OCI-LY1 (cell line): ENCODE measurements at regions not wholly inside any gene's neighbourhood (a gene's known extent, or its start where the extent isn't known, plus 50 kb on each side); places are given as distances from the start of the nearest gene placed in this dataset.

Experiments used
- H2AFZ ChIP-seq: fragments of 200-600 bp; sonication (generic), shearing (Covaris generic); 2 replicates; pipeline ENCODE4 v1.6.0; 2014; ENCODE audit warnings: antibody characterized with exemption, mild to moderate bottlenecking, low read length
- H3F3A ChIP-seq: fragments of 200-600 bp; sonication (generic), shearing (Covaris generic); 2 replicates; pipeline ENCODE4 v1.6.0; 2014; ENCODE audit warnings: mild to moderate bottlenecking, antibody characterized with exemption, low read length, moderate library complexity; ENCODE audit not compliant: insufficient read depth
- H3K27ac ChIP-seq: fragments of 200-600 bp; sonication (generic); 2 replicates; pipeline ENCODE4 v1.5.1; 2014; ENCODE audit warnings: low read length, mixed run types, mild to moderate bottlenecking, low read depth; ENCODE audit not compliant: poor library complexity, severe bottlenecking
- H3K27me3 ChIP-seq: fragments of 200-600 bp; sonication (generic); 2 replicates; pipeline ENCODE4 v1.6.0; 2014; ENCODE audit warnings: antibody characterized with exemption, mild to moderate bottlenecking, low read length, moderate library complexity; ENCODE audit not compliant: insufficient read depth
- H3K36me3 ChIP-seq: fragments of 200-600 bp; sonication (generic); 2 replicates; pipeline ENCODE4 v1.6.1; 2014; ENCODE audit warnings: mild to moderate bottlenecking, antibody characterized with exemption, low read length, moderate library complexity, mixed read lengths; ENCODE audit not compliant: insufficient read depth
- H3K4me1 ChIP-seq: fragments of 200-600 bp; sonication (generic); 2 replicates; pipeline ENCODE4 v1.5.1; 2014; ENCODE audit warnings: mild to moderate bottlenecking, low read length, moderate library complexity; ENCODE audit not compliant: insufficient read depth, severe bottlenecking
- H3K4me2 ChIP-seq: fragments of 200-600 bp; sonication (generic), shearing (Covaris generic); 2 replicates; pipeline ENCODE4 v1.6.1; 2014; ENCODE audit warnings: low read length
- H3K4me3 ChIP-seq: fragments of 200-600 bp; sonication (generic); 2 replicates; pipeline ENCODE4 v1.5.1; 2014; ENCODE audit warnings: low read length, low read depth, mild to moderate bottlenecking, mixed read lengths; ENCODE audit not compliant: poor library complexity, severe bottlenecking
- H3K79me2 ChIP-seq: fragments of 200-600 bp; shearing (Covaris generic); 2 replicates; pipeline ENCODE4 v1.6.1; 2016; ENCODE audit warnings: mixed run types, low read length, mixed read lengths; ENCODE audit not compliant: insufficient read depth
- H3K9ac ChIP-seq: fragments of 200-600 bp; sonication (generic), shearing (Covaris generic); 2 replicates; pipeline ENCODE4 v1.6.1; 2014; ENCODE audit warnings: mild to moderate bottlenecking, low read length, mixed read lengths
- H3K9me2 ChIP-seq: fragments of 200-600 bp; sonication (generic), shearing (Covaris generic); 2 replicates; pipeline ENCODE4 v1.6.1; 2014; ENCODE audit warnings: low read depth, mild to moderate bottlenecking, low read length, mixed read lengths
- H3K9me3 ChIP-seq: fragments of 200-600 bp; shearing (Covaris generic); 2 replicates; pipeline ENCODE4 v1.6.1; 2014; ENCODE audit warnings: low read length, mixed read lengths
- H4K20me1 ChIP-seq: fragments of 200-600 bp; sonication (generic), shearing (Covaris generic); 2 replicates; pipeline ENCODE4 v1.6.0; 2016; ENCODE audit warnings: mild to moderate bottlenecking, low read length; ENCODE audit not compliant: insufficient read depth
- EZH2 ChIP-seq: fragments of 200-600 bp; sonication (generic), shearing (Covaris generic); IDR thresholded peaks from 2 replicates; pipeline ENCODE4 v1.8.0; 2017; ENCODE audit warnings: borderline replicate concordance, mixed run types, mild to moderate bottlenecking, antibody characterized with exemption, low read length, moderate library complexity, mixed read lengths
- TF ChIP-seq, protein P1 (sequence below): fragments of 200-600 bp; sonication (generic), shearing (Covaris generic); IDR thresholded peaks from 2 replicates; pipeline ENCODE4 v1.5.1; 2017; ENCODE audit warnings: mild to moderate bottlenecking, antibody characterized with exemption, low read length, moderate library complexity, mixed read lengths

DNA sequence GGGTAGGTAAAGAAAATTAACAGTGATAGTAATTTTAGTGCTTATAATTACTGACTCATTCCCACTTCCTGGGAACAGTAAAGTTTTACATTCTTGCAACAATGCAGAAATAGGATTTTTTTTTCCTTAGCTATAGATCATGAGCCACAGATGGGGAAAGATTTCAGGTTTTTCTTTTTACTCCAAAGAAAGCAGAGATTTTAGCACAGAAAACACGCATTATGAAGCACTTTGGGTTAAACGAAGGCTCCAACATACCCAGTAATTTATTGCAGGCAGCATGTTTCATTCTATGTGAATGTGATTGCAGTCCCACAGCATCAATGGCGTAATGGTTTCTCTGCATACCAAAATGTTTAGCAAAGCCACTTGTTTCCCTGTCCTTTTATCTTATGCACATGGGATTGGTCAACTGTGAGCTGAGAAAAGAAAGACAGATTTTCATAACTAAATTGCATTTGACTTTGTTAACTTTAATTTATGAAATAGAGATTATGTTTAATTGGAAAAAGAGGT lies 124.6 kb upstream of the E2F7 start:
- no peak overlapping the region for H3K4me2 ChIP-seq
- no peaks in the 10 kb centered on the region for H3K79me2 ChIP-seq
- no peak overlapping the region for H2AFZ ChIP-seq
- no peaks in the 10 kb centered on the region for H3K27me3 ChIP-seq
- no peaks in the 10 kb centered on the region for H3F3A ChIP-seq
- no peak overlapping the region for H3K9ac ChIP-seq
- no peak for TF ChIP-seq EZH2
- TF ChIP-seq, protein P1, sequence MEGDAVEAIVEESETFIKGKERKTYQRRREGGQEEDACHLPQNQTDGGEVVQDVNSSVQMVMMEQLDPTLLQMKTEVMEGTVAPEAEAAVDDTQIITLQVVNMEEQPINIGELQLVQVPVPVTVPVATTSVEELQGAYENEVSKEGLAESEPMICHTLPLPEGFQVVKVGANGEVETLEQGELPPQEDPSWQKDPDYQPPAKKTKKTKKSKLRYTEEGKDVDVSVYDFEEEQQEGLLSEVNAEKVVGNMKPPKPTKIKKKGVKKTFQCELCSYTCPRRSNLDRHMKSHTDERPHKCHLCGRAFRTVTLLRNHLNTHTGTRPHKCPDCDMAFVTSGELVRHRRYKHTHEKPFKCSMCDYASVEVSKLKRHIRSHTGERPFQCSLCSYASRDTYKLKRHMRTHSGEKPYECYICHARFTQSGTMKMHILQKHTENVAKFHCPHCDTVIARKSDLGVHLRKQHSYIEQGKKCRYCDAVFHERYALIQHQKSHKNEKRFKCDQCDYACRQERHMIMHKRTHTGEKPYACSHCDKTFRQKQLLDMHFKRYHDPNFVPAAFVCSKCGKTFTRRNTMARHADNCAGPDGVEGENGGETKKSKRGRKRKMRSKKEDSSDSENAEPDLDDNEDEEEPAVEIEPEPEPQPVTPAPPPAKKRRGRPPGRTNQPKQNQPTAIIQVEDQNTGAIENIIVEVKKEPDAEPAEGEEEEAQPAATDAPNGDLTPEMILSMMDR = no peak
- no peaks in the 10 kb centered on the region for H3K4me1 ChIP-seq
- H3K9me2 ChIP-seq = no peaks in the 10 kb centered on the region
- no peaks in the 10 kb centered on the region for H3K36me3 ChIP-seq
- no peaks in the 10 kb centered on the region for H4K20me1 ChIP-seq
- H3K4me3 ChIP-seq = no peak overlapping the region
- no peak overlapping the region for H3K27ac ChIP-seq
- no peaks in the 10 kb centered on the region for H3K9me3 ChIP-seq

DNA sequence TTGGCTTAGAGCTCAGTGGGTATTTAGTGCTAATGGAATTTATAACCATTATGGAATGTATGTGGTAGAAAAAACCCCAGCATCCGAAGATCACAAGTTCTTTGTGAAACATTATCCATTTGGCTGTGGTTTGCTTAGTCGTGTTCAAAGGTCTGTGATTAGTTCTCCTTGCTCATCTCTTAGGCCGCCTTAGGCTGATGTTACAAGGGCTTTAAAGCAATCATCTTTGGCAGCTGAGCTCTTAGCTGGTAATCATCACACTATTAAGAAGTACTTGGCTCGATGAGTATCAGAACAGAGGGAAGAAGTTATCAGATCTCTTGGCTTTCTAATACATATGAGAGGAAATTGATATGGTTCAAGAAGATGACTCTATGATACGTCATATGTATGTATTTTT lies 124.1 kb upstream of the E2F7 start:
- H4K20me1 ChIP-seq = no peaks in the 10 kb centered on the region
- H3K4me3 ChIP-seq = no peak overlapping the region
- H3K27ac ChIP-seq = no peak overlapping the region
- no peaks in the 10 kb centered on the region for H3K36me3 ChIP-seq
- H3K9me3 ChIP-seq = no peaks in the 10 kb centered on the region
- no peak overlapping the region for H3K4me2 ChIP-seq
- no peaks in the 10 kb centered on the region for H3K79me2 ChIP-seq
- no peaks in the 10 kb centered on the region for H3F3A ChIP-seq
- no peak overlapping the region for H2AFZ ChIP-seq
- TF ChIP-seq, protein P1 = no peak
- no peak for TF ChIP-seq EZH2
- no peaks in the 10 kb centered on the region for H3K4me1 ChIP-seq
- H3K27me3 ChIP-seq = no peaks in the 10 kb centered on the region
- H3K9me2 ChIP-seq = no peaks in the 10 kb centered on the region
- no peak overlapping the region for H3K9ac ChIP-seq

DNA sequence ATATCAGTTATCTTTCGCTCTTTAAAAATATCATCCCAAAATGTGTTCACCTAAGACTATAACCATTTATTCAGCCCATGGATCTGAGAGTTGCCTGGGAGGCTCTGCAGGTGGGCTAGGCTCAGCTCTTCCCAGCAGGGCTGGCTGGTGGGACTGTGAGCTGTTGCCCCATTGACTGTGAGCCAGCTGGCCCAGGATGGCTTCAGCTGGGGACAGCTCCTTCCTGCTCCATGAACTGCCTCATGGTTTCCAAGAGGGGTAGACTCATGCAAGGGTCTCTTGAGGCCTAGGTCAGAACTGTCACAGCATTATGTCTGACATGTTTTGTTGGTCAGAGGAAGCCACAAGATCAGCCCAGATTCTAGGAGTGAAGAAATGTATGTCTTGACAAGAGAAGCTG lies 114.1 kb upstream of the E2F7 start:
- TF ChIP-seq, protein P1 = no peak
- no peak for TF ChIP-seq EZH2
- no peaks in the 10 kb centered on the region for H3K36me3 ChIP-seq
- H3K9me3 ChIP-seq = no peaks in the 10 kb centered on the region
- no peaks in the 10 kb centered on the region for H3F3A ChIP-seq
- no peaks in the 10 kb centered on the region for H3K27me3 ChIP-seq
- no peaks in the 10 kb centered on the region for H3K79me2 ChIP-seq
- H4K20me1 ChIP-seq = no peaks in the 10 kb centered on the region
- H3K4me2 ChIP-seq = no peak overlapping the region
- H3K4me1 ChIP-seq = no peaks in the 10 kb centered on the region
- no peaks in the 10 kb centered on the region for H3K9me2 ChIP-seq
- no peak overlapping the region for H3K4me3 ChIP-seq
- H2AFZ ChIP-seq = no peak overlapping the region
- no peak overlapping the region for H3K9ac ChIP-seq
- H3K27ac ChIP-seq = no peak overlapping the region
